ENCODE measurements at regions not wholly inside any gene's neighbourhood (a gene's known extent, or its start where the extent isn't known, plus 50 kb on each side); places are given as distances from the start of the nearest gene placed in this dataset.

DNA sequence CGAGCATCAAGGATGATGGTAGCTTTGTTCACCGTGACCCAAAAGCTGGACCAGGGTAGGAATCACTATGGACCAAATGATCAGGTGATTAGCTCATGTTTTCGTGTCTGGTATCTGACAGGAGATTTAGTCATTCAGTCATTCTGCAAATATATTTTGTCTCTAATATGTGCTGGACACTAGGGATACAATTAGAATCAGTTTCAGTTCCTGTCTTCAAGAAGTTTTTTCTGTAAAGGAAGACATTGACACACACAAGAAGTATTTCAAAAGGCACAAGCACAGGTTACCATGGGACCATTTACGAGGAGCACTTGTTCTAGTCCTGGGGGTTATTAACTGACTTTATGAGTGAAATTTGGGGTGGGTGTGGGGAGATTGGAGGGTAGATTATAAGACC, 244.9 kb downstream of the HIVEP2 start:
- DNase-seq, result no peak
- H3K4me1 ChIP-seq, result peaks cover 20% of the 10 kb centered on the region
- H3K36me3 ChIP-seq, result no peaks in the 10 kb centered on the region
- H3K9me3 ChIP-seq (replicated peaks), result no peaks in the 10 kb centered on the region
- no peak overlapping the region for H3K27ac ChIP-seq (replicated peaks)
- H3K4me3 ChIP-seq, result no peak overlapping the region
- TF ChIP-seq, protein P1, sequence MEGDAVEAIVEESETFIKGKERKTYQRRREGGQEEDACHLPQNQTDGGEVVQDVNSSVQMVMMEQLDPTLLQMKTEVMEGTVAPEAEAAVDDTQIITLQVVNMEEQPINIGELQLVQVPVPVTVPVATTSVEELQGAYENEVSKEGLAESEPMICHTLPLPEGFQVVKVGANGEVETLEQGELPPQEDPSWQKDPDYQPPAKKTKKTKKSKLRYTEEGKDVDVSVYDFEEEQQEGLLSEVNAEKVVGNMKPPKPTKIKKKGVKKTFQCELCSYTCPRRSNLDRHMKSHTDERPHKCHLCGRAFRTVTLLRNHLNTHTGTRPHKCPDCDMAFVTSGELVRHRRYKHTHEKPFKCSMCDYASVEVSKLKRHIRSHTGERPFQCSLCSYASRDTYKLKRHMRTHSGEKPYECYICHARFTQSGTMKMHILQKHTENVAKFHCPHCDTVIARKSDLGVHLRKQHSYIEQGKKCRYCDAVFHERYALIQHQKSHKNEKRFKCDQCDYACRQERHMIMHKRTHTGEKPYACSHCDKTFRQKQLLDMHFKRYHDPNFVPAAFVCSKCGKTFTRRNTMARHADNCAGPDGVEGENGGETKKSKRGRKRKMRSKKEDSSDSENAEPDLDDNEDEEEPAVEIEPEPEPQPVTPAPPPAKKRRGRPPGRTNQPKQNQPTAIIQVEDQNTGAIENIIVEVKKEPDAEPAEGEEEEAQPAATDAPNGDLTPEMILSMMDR (IDR thresholded peaks at IDR 0.05; ENCODE audit: borderline replicate concordance), result no peak
- no peaks in the 10 kb centered on the region for H3K27me3 ChIP-seq (ENCODE audit: low read depth)
- intact Hi-C loops (cut with micrococcal nuclease), result no loop called here

DNA sequence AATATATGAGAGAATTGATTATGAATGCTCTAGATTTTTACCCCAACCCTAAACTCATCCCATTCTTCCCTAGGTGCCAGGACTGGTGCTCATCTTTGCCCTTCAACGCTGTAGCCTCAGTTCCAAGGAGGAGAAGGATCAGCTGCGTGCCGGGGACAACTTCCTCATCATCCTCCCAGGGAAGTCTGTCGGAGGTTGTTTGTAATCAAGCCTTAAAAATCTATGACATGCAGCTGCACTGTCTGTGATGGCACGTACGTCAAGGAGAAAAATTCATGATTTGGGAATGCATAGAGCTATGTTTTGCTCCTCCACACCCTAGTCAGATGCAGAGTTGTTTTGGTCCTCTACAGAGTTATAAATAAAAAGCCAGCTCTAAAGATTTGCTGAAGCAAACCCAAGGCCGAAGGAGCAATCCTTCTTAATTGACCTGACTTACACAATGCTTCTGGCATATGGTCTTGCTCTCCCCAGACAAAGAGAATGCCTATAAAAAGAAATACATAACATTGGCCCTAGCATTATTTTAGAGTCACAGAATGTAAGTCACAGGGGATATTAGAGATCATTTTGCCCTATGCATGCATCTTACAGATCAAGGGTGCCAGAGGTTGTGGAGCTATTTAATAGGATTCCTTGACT, 244.2 kb downstream of the HIVEP2 start:
- Histone ChIP-seq H3K27ac (replicated peaks) (no peak overlapping the region), H3K4me1 (peaks cover 16% of the 10 kb centered on the region), H3K36me3 (no peaks in the 10 kb centered on the region), H3K9me3 (replicated peaks) (no peaks in the 10 kb centered on the region), H3K27me3 (ENCODE audit: low read depth) (no peaks in the 10 kb centered on the region), H3K4me3 (no peak overlapping the region)
- no peak for DNase-seq
- intact Hi-C loops (cut with micrococcal nuclease), result no loop called here
- TF ChIP-seq, protein P1 (IDR thresholded peaks at IDR 0.05; ENCODE audit: borderline replicate concordance), result no peak

All from left ventricle myocardium inferior (tissue), 1 donor.